Colonic mucosa (tissue), 4 donors: ENCODE measurements at regions not wholly inside any gene's neighbourhood (a gene's known extent, or its start where the extent isn't known, plus 50 kb on each side); places are given as distances from the start of the nearest gene placed in this dataset.

ENCODE experiments used
- DNase-seq: peaks from one replicate; pipeline ENCODE4 v3.0.0-alpha.2; 2020
- H3K27ac ChIP-seq: fragments of 200-600 bp; one replicate; pipeline ENCODE4 v1.8.0; 2021
- H3K27me3 ChIP-seq: fragments of 200-600 bp; one replicate; pipeline ENCODE4 v1.8.0; 2021
- H3K36me3 ChIP-seq: fragments of 200-600 bp; one replicate; pipeline ENCODE4 v1.8.0; 2021
- H3K4me1 ChIP-seq: fragments of 200-600 bp; one replicate; pipeline ENCODE4 v1.8.0; 2021; ENCODE audit warnings: mild to moderate bottlenecking
- H3K4me3 ChIP-seq: fragments of 200-600 bp; one replicate; pipeline ENCODE4 v1.8.0; 2021
- H3K9ac ChIP-seq, 2 donors: one replicate each; pipeline ENCODE4 v1.7.0; 2013; ENCODE audit warnings: control low read depth in 2 of 2, low read depth in 2 of 2, low read length in 2 of 2
- H3K9me3 ChIP-seq: fragments of 200-600 bp; one replicate; pipeline ENCODE4 v1.8.0; 2021
- CTCF ChIP-seq: fragments of 200-600 bp; IDR thresholded peaks from one replicate; pipeline ENCODE4 v1.8.0; 2022; ENCODE audit warnings: antibody characterized with exemption, mild to moderate bottlenecking
- intact Hi-C: fragments of 100-400 bp; cut with DNase I; formaldehyde crosslinking; loops from one replicate; pipeline ENCODE4 v1.14.1; 2022
- donor health status: healthy.
- donor health status: DM: no; HTN: no; CAD: no.
- donor health status: DM: no; HTN: no; CAD: no.

GRCh38 chr12:125503128-125503527, 437.9 kb downstream of the AACS start:
- Histone ChIP-seq H3K4me1 (no peaks in the 10 kb centered on the region), H3K9me3 (no peaks in the 10 kb centered on the region), H3K4me3 (no peak overlapping the region), H3K36me3 (no peaks in the 10 kb centered on the region), H3K27me3 (no peaks in the 10 kb centered on the region), H3K27ac (no peak overlapping the region), H3K9ac (no peak overlapping the region)
- no peak for TF ChIP-seq CTCF
- intact Hi-C loops, result no loop called here
- no peak for DNase-seq

- no peak for TF ChIP-seq CTCF
- H3K4me3 ChIP-seq, result no peak overlapping the region
- no peak overlapping the region for H3K9ac ChIP-seq
- H3K27me3 ChIP-seq, result no peaks in the 10 kb centered on the region
- intact Hi-C loops, result no loop called here
- DNase-seq, result no peak
- H3K27ac ChIP-seq, result no peak overlapping the region
- H3K36me3 ChIP-seq, result no peaks in the 10 kb centered on the region
- H3K9me3 ChIP-seq, result no peaks in the 10 kb centered on the region
- H3K4me1 ChIP-seq, result no peaks in the 10 kb centered on the region
Observed at GRCh38 chr12:125509195-125509594, 444.0 kb downstream of the AACS start.

- no peaks in the 10 kb centered on the region for H3K27me3 ChIP-seq
- H3K36me3 ChIP-seq, result no peaks in the 10 kb centered on the region
- intact Hi-C loops, result no loop called here
- no peak for DNase-seq
- H3K27ac ChIP-seq, result no peak overlapping the region
- no peak for TF ChIP-seq CTCF
- H3K4me3 ChIP-seq, result no peak overlapping the region
- no peaks in the 10 kb centered on the region for H3K4me1 ChIP-seq
- no peaks in the 10 kb centered on the region for H3K9me3 ChIP-seq
- H3K9ac ChIP-seq, result no peak overlapping the region
Observed at GRCh38 chr12:125512541-125513298, 447.5 kb downstream of the AACS start.

GRCh38 chr12:125515887-125516286, 450.7 kb downstream of the AACS start:
- Histone ChIP-seq H3K4me1 (no peaks in the 10 kb centered on the region), H3K36me3 (no peaks in the 10 kb centered on the region), H3K9me3 (no peaks in the 10 kb centered on the region), H3K27me3 (no peaks in the 10 kb centered on the region), H3K9ac (no peak overlapping the region), H3K4me3 (no peak overlapping the region), H3K27ac (no peak overlapping the region)
- DNase-seq, result no peak
- intact Hi-C loops, result no loop called here
- TF ChIP-seq CTCF, result no peak

- no peaks in the 10 kb centered on the region for H3K9me3 ChIP-seq
- H3K36me3 ChIP-seq, result no peaks in the 10 kb centered on the region
- DNase-seq, result no peak
- no peaks in the 10 kb centered on the region for H3K4me1 ChIP-seq
- no peak overlapping the region for H3K27ac ChIP-seq
- no peaks in the 10 kb centered on the region for H3K27me3 ChIP-seq
- intact Hi-C loops, result no loop called here
- no peak for TF ChIP-seq CTCF
- no peak overlapping the region for H3K9ac ChIP-seq
- no peak overlapping the region for H3K4me3 ChIP-seq
Observed at GRCh38 chr12:125518074-125518473, 452.8 kb downstream of the AACS start.
